ENCODE measurements at regions not wholly inside any gene's neighbourhood (a gene's known extent, or its start where the extent isn't known, plus 50 kb on each side); places are given as distances from the start of the nearest gene placed in this dataset.
"Not testable (repeated sequence)": the region's sequence is repeated elsewhere in the genome, so short reads cannot be mapped to it uniquely, and the experiment has no call there.

GRCh38 chr15:88997531-88997930 is 84.4 kb upstream of the MFGE8 start:
- no peak for DNase-seq

- DNase-seq: no peak
Observed at GRCh38 chr15:88998980-88999713, 86.0 kb upstream of the MFGE8 start.

GRCh38 chr15:89001708-89002275 is 86.5 kb upstream of the ABHD2 start:
- not testable (repeated sequence) for DNase-seq

- no peak for DNase-seq
Observed at GRCh38 chr15:89002281-89002761, 85.9 kb upstream of the ABHD2 start.

- DNase-seq: no peak
Observed at GRCh38 chr15:89002830-89003229, 85.4 kb upstream of the ABHD2 start.

- no peak for DNase-seq
Observed at GRCh38 chr15:89003865-89004725, 84.2 kb upstream of the ABHD2 start.

- no peak for DNase-seq
Observed at GRCh38 chr15:89004726-89005030, 83.6 kb upstream of the ABHD2 start.

- not testable (repeated sequence) for DNase-seq
Observed at GRCh38 chr15:89007527-89007926, 80.7 kb upstream of the ABHD2 start.

- no peak for DNase-seq
Observed at GRCh38 chr15:89007989-89008388, 80.3 kb upstream of the ABHD2 start.

- no peak for DNase-seq
Observed at GRCh38 chr15:89009080-89009479, 79.2 kb upstream of the ABHD2 start.

GRCh38 chr15:89015412-89016097 is 72.7 kb upstream of the ABHD2 start:
- DNase-seq: no peak

- DNase-seq: no peak
Observed at GRCh38 chr15:89016549-89017041, 71.7 kb upstream of the ABHD2 start.

GRCh38 chr15:89017370-89018066 is 70.7 kb upstream of the ABHD2 start:
- peak; percentile 89 for DNase-seq

GRCh38 chr15:89018207-89018606 is 70.0 kb upstream of the ABHD2 start:
- no peak for DNase-seq

- DNase-seq: no peak
Observed at GRCh38 chr15:89019436-89019835, 68.8 kb upstream of the ABHD2 start.

- DNase-seq: no peak
Observed at GRCh38 chr15:89021224-89021623, 67.0 kb upstream of the ABHD2 start.

- DNase-seq: not testable (repeated sequence)
Observed at GRCh38 chr15:89021886-89022285, 66.4 kb upstream of the ABHD2 start.

- DNase-seq: no peak
Observed at GRCh38 chr15:89023311-89023961, 64.8 kb upstream of the ABHD2 start.

- no peak for DNase-seq
Observed at GRCh38 chr15:89024418-89024817, 63.8 kb upstream of the ABHD2 start.

GRCh38 chr15:89026167-89026566 is 62.1 kb upstream of the ABHD2 start:
- DNase-seq: no peak

GRCh38 chr15:89028036-89028435 is 60.2 kb upstream of the ABHD2 start:
- no peak for DNase-seq

GRCh38 chr15:89030311-89030710 is 57.9 kb upstream of the ABHD2 start:
- no peak for DNase-seq
